HepG2 (cell line): ENCODE measurements at regions not wholly inside any gene's neighbourhood (a gene's known extent, or its start where the extent isn't known, plus 50 kb on each side); places are given as distances from the start of the nearest gene placed in this dataset.

Experiments used
- RAD51 ChIP-seq: fragments of 450-650 bp; IDR thresholded peaks from 2 replicates; pipeline ENCODE4 v1.6.1; 2016; ENCODE audit warnings: borderline replicate concordance
- TF ChIP-seq, protein P1 (sequence below): sonication (generic); formaldehyde crosslinking; IDR thresholded peaks from 2 replicates; pipeline ENCODE4 v1.5.0; 2020; ENCODE audit warnings: mild to moderate bottlenecking, missing genetic modification reagents, borderline replicate concordance
- TF ChIP-seq, protein P2 (sequence below): sonication (generic); formaldehyde crosslinking; IDR thresholded peaks from 2 replicates; pipeline ENCODE4 v1.5.0; 2020; ENCODE audit warnings: mild to moderate bottlenecking, missing genetic modification reagents, moderate library complexity

DNA sequence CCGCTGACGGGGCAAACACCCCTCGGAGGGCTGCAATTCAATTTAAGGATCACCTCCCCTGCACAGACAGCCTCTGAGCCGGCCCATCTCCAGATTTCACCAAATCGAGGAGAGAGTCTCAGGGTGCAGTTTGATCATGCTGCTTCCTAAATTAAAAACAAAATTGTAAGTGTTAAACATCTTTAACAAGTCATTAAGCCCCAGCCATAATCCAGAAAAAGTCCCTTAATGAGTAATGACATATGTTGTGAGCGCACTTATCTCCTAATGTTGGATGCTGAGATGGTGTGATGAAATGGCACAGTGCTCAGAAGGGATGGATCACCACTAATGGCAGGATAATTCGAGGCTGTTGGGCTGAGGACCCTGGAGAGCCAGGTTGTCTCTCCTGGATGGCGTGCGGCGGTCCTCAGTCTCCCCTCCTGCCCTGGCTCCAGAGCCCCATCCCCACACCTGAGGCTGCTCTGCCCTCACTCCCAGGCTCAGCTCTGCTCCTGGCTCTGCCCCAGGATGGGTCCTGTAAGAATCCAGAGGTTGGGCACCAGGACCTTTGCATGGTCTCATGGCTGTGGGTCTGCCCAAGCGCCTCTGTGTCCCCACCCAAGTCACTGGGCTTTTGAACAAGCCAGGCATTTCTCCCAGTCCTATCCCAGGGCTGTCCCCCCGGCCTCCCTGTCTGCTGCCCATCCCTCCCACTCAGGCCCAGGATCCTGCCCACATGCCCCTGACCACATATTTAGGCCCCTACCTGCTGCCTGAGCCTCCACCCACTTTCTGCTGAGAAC is 224.4 kb upstream of the POU3F1 start:
- no peak for TF ChIP-seq RAD51
- TF ChIP-seq, protein P1, sequence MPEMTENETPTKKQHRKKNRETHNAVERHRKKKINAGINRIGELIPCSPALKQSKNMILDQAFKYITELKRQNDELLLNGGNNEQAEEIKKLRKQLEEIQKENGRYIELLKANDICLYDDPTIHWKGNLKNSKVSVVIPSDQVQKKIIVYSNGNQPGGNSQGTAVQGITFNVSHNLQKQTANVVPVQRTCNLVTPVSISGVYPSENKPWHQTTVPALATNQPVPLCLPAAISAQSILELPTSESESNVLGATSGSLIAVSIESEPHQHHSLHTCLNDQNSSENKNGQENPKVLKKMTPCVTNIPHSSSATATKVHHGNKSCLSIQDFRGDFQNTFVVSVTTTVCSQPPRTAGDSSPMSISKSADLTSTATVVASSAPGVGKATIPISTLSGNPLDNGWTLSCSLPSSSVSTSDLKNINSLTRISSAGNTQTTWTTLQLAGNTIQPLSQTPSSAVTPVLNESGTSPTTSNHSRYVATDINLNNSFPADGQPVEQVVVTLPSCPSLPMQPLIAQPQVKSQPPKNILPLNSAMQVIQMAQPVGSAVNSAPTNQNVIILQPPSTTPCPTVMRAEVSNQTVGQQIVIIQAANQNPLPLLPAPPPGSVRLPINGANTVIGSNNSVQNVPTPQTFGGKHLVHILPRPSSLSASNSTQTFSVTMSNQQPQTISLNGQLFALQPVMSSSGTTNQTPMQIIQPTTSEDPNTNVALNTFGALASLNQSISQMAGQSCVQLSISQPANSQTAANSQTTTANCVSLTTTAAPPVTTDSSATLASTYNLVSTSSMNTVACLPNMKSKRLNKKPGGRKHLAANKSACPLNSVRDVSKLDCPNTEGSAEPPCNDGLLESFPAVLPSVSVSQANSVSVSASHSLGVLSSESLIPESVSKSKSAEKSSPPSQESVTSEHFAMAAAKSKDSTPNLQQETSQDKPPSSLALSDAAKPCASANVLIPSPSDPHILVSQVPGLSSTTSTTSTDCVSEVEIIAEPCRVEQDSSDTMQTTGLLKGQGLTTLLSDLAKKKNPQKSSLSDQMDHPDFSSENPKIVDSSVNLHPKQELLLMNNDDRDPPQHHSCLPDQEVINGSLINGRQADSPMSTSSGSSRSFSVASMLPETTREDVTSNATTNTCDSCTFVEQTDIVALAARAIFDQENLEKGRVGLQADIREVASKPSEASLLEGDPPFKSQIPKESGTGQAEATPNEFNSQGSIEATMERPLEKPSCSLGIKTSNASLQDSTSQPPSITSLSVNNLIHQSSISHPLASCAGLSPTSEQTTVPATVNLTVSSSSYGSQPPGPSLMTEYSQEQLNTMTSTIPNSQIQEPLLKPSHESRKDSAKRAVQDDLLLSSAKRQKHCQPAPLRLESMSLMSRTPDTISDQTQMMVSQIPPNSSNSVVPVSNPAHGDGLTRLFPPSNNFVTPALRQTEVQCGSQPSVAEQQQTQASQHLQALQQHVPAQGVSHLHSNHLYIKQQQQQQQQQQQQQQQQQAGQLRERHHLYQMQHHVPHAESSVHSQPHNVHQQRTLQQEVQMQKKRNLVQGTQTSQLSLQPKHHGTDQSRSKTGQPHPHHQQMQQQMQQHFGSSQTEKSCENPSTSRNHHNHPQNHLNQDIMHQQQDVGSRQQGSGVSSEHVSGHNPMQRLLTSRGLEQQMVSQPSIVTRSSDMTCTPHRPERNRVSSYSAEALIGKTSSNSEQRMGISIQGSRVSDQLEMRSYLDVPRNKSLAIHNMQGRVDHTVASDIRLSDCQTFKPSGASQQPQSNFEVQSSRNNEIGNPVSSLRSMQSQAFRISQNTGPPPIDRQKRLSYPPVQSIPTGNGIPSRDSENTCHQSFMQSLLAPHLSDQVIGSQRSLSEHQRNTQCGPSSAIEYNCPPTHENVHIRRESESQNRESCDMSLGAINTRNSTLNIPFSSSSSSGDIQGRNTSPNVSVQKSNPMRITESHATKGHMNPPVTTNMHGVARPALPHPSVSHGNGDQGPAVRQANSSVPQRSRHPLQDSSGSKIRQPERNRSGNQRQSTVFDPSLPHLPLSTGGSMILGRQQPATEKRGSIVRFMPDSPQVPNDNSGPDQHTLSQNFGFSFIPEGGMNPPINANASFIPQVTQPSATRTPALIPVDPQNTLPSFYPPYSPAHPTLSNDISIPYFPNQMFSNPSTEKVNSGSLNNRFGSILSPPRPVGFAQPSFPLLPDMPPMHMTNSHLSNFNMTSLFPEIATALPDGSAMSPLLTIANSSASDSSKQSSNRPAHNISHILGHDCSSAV (CRISPR knock-in tag), result no peak
- TF ChIP-seq, protein P2, sequence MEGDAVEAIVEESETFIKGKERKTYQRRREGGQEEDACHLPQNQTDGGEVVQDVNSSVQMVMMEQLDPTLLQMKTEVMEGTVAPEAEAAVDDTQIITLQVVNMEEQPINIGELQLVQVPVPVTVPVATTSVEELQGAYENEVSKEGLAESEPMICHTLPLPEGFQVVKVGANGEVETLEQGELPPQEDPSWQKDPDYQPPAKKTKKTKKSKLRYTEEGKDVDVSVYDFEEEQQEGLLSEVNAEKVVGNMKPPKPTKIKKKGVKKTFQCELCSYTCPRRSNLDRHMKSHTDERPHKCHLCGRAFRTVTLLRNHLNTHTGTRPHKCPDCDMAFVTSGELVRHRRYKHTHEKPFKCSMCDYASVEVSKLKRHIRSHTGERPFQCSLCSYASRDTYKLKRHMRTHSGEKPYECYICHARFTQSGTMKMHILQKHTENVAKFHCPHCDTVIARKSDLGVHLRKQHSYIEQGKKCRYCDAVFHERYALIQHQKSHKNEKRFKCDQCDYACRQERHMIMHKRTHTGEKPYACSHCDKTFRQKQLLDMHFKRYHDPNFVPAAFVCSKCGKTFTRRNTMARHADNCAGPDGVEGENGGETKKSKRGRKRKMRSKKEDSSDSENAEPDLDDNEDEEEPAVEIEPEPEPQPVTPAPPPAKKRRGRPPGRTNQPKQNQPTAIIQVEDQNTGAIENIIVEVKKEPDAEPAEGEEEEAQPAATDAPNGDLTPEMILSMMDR, result no peak
